COLO668 (cell line): ENCODE measurements at regions not wholly inside any gene's neighbourhood (a gene's known extent, or its start where the extent isn't known, plus 50 kb on each side); places are given as distances from the start of the nearest gene placed in this dataset.

Experiments used
- DNase-seq: peaks from one replicate; lab custom pipeline; 2025; ENCODE audit not compliant: unreplicated experiment; lab: John Stamatoyannopoulos, UW

DNA sequence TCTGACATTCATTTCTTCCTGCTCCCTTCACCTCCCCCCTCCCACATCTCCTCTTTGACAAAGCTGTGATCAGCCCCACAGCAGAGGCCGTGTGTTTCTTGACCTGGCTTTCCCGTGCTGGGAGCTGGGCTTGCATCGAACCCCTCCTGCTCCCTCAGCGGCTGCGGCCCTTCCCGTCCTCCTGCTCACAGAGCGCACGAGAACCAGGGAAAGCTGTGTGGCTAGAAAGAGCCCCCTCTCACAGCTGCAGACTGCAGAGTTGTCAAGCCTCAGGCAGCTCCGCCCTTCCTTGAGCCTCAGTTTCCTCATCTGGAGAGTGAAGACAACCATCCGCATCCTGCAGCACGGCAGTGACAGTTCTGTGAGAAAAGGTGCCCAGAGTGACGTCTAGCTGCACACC is 65.7 kb upstream of the GLI2 start:
- DNase-seq: no peak

DNA sequence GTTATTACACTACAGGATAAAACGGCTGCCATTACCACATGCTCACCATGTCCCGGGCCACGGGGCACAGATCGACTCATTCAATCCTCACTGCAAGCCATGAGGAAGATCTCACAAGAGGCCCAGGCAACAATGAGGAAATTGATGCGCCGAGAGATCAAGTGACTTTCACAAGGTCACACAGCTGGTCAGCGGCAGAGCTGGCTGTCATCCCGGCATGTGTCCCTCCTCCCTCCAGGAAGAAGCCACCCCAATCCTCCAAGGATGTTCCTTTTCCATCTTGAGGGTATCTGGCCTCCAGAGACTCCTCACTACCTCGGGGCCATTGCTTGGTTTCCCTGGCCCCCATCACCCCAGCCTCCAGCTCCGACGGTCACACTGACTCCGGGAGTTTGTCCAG is 65.3 kb upstream of the GLI2 start:
- DNase-seq: no peak

DNA sequence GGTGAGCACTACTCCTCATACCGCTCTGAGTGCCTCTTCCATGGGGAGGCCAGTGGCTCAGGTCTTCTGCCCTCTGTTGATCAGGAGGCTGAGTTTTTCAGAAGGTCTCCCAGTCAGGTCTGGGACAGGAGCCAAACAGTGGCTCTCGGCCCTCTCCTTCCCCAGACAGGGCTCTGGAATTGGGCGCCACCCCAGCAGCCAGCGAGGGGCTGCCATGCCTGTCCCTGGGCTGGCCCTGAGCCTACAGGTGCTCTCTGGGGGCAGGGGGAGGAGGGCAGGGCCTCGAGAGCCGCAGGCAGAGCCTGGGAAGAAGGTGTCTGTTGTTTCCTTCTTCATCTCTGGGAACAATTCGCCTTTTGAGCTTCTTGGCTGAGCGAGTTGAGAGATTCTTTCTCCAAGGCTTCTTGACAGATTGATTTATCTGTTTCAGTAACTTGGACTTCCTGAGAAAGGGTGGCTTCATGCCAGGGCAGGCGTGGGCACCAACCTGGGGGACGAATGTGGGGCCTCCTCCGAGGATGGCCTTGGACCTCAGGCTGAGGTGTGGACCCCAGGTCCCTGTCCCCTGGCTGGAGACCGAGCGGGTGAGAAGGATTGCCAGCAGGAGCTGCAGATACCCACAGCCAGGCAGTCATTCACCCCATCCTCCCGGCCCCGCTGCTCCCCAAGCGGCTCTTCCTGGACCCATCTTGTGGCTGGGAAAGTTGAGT is 64.7 kb upstream of the GLI2 start:
- DNase-seq: no peak

DNA sequence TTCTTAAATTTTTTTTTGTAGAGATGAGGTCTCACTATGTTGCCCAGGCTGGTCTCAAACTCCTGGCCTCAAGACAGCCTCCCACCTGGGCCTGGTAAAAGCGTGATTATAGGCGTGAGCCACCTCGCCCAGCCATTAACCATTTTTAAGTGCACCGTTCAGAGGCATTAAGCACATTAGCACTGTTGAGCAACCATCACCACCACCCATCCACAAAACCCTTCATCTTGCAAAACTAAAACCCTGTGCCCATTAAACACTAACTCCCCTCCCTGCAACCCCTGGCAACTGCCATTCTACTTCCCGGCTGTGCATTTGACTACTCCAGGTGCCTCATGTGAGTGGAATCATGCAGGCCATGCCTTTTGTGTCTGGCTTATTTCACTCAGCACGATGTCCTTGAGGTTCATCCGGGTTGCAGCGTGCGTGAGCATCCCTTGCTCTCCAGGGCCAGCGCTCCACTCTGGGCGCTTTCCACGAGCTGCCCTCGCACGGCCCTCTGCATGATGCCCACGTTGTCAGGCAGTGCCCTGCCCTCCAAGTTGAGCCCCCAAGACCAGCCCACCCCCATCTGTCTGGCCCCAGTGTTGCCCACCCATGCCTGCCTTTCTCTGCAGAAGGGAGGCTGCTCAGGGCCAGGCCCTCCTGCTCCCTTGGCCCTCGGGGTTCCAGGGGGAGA is 63.0 kb upstream of the GLI2 start:
- DNase-seq: no peak

DNA sequence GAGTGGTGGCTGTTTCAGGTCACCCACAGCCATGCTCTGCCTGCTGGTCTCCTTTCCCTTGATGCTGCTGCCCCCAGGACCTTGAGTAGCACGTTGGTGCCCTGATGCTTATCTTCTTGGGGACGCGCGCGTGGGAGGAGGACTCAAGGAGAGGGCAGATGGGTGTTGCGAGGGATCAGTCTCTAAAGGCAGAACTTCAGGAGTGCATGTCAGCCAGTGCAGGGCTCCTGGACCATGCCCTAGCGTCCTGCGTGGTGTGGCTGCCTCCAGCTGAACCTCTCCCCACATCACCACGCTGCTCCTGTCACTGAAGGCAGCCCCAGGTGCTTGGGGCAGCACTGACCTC is 62.5 kb upstream of the GLI2 start:
- no peak for DNase-seq

DNA sequence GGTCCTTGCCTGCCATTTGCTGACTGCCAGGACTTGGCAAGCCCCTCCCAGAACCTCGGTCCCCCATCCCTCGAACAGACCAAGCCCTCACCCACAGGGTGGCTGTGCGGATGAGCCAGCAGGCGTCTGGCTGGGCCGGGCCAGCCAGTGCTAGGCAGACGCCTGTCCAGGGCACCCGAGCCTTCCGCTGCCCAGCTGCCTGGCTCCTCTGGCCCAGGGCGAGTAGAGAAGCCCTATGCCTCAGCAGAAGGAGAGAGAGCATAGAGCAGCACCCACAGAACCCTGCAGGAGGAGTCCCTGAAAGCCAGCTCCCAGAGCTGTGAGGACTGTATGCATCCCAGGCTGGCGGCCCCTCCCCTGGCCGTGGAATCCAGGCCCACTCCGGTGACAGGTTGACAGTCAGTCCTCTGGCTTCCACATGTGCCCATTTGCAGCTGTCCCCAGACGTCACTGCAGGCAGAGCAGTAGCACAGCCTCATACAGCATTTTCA is 62.1 kb upstream of the GLI2 start:
- no peak for DNase-seq

DNA sequence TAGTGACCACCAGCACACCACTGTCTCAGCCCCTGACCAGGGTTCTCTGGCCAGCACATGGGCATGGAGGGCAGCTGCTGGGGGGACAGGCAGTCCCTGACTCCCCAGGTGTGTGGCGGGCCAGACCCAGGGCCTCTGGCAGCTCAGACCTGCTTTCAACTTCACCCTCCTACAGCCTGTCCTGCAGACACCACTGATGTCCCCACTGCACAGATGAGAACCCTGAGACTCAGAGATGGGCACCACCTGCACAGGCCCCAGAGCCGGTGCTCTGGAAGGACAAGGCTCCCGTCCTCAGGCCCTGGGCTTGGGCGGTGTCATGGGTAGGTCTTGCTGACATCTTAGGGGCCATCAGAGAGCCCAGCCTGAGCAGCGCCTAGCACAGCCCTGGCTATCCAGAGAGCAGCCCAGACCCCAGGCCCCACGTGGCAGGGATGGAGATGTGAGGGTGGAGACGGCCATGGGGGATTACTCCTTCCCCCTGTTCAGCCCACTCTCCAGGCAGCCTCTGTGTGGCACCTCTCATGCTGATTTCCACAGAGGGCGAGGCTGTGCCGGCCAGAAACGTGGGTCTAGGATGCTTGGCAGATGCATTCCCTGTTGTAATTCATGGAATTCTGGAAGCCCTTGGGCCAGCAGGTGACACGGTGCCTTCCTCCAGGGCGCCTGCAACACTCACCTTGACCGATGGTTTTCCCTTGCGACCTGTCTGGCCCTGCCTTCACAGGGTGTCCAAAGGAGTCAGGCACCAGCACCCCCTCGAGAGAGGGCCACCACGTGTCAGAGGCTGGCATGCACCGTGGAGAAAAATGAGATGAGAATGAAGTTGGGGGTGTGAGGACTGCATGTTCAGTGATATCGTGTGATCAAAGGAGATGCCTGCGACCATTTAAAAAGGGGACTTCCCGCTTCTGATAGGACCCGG is 61.2 kb upstream of the GLI2 start:
- no peak for DNase-seq

DNA sequence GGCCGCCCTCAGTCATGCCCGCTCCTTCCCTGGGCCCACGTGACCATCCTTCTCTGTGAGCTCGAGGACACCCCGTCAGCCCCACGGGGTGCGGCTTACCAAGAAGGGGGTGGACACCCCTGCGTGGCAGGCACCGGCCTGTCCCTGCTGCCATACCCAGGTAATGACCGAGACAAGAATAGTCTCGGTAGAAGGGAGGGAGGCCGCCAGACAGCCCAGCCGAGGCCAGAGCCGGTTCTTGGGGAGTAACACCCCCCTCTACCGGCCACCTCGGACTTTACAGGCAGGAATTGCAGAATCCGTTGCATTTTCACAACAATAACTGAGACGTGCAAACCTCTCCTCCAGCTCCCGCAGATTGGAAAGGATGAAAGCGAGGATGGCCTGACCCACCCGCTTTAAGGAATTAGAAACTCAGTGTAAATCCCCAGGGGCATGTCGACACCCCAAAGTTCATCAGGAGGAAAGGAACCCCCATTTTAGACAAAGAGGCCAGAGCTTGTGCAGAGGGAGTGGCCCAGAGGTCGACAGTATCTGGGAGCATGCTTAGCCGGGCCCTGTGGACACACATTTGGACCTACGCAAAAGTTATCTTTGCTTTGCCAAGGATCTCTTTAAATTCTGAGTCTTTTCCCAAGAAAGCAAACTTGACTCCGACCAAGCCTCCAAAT is 60.1 kb upstream of the GLI2 start:
- peak; percentile 63 for DNase-seq

DNA sequence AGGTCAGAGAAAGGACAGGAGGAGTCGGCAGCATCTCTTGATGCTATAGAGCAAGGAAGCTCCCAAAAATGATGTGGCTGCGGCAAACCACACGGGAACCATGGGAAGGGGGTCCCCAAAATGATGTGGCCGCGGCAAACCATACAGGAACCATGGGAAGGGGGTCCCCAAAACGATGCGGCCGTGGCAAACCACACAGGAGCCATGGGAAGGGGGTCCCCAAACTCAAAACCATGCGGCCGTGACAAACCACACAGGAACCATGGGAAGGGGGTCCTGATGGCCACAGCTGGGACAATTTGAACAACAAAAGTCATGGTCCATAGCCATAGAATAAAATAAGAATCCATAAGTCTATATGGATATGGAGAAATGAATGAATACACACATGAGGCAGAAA is 58.4 kb upstream of the GLI2 start:
- DNase-seq: no peak

DNA sequence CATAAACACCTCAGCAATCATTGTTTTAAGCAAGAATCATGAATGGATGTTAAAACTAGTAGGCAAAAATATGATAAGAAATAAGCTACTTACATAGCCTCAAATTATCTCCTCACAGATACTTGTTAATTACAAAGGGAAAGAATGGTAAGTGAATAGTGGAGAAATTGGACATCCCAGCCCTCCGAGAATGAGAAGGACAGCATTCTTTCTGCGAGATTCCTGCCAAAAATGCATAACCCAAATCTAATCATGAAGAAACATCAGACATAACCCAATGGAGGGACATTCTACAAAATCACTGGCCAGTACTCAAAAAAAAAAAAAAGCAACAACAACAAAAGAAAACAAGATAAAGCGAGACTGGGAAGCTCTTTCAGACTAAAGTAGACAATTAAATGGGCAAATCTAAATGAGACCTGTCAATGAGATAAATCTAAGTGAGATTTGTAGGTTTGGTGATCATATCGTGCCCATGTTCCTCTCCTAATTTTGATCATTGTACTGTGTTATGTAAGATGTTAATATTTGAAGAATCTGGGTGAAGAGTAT is 57.9 kb upstream of the GLI2 start:
- DNase-seq: no peak

DNA sequence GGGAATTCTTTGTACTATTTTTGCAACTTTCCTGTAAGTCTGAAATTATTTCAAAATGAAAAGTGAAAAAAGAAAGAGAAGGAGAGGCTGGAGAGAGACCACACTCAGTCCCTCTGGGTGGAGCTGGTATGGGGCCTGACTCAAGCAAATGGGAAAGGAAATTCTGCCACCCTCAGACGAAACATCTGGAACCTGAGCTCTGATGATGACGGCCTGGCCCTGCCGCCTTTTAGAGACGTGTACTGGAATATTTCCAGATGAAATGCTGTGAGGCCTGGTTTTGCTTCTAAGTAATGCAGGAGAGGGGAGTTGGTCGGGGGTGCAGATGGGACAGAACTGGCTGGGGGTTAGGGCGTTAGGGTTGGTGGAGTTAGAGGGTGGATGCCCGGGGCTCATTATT is 57.4 kb upstream of the GLI2 start:
- DNase-seq: no peak

DNA sequence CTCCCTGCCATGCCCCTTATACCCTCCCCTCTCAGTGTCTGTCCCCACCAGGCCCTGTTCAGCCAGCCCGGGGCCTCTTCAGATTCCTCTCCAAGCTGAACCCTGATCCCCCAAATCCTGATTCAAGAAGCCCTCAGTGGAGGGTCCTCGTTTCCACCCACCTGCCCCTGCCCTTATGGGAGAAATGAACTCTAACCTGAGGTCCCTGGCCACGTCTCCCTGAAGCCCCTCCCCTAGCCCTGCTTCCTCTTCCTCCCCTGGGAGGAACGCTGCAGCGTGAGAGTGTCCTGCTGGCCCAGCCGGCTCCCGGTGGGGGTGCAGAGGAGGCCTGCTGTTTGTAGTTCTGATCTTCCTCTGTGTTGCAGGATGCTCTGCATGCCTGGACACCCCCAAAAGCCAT is 56.7 kb upstream of the GLI2 start:
- no peak for DNase-seq

DNA sequence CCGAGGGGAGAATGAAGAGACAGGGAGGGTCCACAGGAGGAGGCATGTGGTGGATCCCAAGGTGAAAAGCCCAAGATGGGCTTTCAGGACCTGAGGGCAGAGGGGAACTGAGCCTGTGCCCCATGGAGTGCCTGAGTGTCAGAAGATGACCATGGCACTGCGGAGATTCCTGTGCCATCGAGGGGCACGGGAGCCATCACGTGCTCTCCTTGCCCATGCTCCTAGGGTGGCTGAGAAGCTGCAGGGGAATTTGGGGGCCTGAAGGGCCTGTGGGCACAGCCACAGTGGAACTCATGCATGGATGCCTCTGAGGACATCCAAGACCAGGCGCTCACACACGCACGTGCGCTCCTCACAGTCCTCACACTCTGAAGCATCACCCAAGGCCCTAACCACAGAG is 56.1 kb upstream of the GLI2 start:
- no peak for DNase-seq

DNA sequence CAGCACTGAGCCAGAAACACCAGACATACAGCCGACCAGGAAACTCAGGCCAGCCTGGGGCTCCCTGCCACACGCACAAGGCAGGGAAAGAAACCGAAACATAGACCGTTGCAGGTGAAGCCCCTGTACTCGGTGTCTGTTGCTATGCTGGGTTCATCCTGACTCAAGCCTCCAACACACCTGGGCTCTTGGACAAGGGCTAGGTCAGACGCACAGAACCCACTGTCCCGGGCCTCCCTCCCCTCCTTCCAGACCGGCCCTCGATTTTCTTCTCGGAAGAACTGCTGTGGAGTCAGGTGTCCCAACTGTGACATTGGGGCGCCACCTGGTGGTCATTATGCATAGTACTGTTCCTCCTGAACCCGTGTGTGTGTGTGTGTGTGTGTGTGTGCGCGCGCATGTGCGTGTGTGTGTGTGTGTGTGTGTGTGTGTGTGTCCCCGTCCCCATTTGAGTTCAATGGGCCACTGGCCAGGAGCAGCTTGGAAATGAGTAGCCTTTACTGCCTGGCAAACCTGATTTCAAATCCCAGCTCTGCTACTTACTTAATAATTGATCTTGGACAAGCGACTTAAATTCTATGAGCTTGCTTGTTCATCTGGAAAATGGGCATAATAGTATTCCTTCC is 55.4 kb upstream of the GLI2 start:
- DNase-seq: peak; percentile 86

DNA sequence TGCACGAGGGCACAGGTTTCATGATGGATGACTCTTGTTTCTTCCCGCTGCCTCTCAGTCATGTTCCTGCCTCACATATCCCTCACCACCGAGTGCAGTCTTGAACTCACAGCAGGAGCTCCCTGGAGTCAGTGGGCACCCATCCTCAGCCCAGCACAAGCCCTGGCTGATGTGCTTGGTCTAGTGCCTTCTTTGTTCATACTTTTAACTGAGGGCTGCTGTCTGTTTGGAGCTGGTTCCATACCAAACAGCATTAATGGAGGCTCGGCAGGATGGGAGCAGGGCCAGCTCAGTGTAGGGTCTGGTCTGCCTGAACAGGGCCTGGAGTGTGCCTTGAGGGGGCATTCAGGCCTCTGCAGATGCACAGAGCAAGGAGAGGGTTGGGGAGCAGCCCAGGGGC is 54.5 kb upstream of the GLI2 start:
- no peak for DNase-seq

DNA sequence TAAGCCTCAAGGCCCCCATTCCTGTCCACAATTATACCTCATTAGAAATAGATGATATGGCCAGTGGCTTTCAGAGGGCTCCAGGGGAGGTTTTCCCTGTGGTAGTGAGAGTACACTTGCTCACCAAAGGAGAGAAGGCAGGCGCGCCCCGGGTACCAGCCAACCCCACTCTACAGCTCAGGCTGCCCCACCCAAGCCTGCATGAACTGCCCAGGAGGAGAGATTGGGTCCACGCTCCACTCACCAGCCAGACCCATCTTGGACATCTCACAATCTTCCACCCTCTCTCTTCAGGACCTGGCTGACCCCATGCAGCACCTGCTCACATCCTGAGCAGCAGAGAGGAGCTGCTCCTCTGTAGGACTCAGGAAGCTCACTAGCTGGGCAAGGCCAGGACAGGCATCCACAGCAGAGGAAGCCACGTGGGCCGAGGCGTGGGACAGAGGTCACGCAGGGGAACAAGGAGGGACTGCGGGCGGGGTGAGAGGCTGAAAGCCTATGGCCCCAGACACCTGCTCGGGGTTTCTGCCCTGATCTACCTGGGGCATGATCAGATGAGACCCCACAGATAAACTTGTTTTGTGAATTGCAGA is 53.9 kb upstream of the GLI2 start:
- DNase-seq: no peak

DNA sequence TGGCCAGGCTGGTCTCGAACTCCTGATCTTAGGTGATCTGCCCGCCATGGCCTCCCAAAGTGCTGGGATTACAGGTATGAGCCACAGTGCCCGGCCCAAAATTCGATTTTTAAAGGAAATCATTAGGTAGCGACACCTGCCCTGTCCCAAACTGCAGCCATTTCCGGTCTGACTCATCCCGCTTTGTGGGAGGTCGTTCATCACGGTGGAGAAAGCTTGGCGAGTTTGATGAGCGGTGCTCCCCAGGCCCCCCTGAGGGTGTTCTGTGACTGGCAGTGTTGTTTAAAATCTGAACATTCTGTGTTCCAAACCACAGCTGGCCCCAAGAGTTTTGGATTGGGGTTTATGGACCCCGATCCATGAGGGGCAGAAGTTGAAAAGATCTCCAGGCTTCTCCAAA is 53.0 kb upstream of the GLI2 start:
- peak; percentile 12 for DNase-seq

DNA sequence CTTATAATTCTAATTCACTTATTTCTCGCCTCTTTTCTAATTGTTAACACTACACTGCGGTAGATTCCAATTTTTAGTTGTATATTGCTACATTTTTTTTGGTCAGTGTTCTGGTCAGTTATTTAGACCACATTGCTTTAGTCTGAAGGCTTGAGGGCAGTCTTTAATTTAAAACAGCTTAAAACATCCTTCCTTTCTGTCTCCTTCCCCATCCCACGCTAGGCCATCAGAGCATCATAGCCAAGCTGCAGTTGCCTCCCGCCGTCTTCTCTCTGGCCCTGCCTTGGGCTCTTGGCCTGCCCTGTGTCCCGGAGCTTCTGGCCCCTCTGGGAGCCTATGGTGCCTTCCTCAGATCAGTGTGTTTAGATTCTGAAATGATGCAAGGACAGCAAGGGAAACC is 52.6 kb upstream of the GLI2 start:
- DNase-seq: no peak

DNA sequence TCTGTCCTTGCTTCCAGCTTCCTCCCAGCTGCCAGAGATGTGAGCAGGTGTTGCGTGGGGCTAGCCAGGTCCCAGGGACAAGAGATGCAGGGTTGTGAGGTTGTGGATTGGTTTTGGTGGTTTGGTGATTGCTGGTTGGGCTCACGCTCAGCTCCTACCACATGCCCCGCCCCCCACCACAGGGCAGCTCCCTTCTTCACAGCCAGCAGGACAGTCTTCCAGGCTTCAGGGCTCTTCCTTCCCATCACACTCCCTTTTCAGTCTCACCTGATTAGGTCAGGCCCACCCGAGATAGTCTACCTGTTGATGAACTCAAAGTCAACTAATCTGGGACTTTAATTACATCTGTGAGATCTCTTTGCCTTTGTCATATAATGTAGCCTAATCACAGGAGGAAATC is 52.0 kb upstream of the GLI2 start:
- no peak for DNase-seq
